HepG2 (cell line): ENCODE measurements at regions not wholly inside any gene's neighbourhood (a gene's known extent, or its start where the extent isn't known, plus 50 kb on each side); places are given as distances from the start of the nearest gene placed in this dataset.
A peak's percentile ranks its signal among the peaks of the same experiment; 100 is the strongest.

Experiments used
- CREM ChIP-seq, 2 experiments: sonication (generic) in 1 of 2; formaldehyde crosslinking in 1 of 2; IDR thresholded peaks; 2 replicates each; pipeline versions ENCODE4 v1.4.0 to v1.6.1; 2016 to 2020; ENCODE audit warnings: antibody characterized with exemption in 1 of 2, mild to moderate bottlenecking in 1 of 2, missing genetic modification reagents in 1 of 2
- EP300 ChIP-seq, 3 experiments: sonication (generic) in 1 of 3; formaldehyde crosslinking in 1 of 3; IDR thresholded peaks; 2 replicates each; pipeline versions ENCODE4 v1.5.1 to v1.6.1; 2011 to 2020; ENCODE audit warnings: low read depth in 2 of 3, low read length in 2 of 3, borderline replicate concordance in 1 of 3, improper control_type of control experiment in 1 of 3, mild to moderate bottlenecking in 1 of 3, missing genetic modification reagents in 1 of 3, moderate library complexity in 1 of 3
- HNF1B ChIP-seq: sonication (generic); formaldehyde crosslinking; IDR thresholded peaks from 2 replicates; pipeline ENCODE4 v1.5.1; 2020; ENCODE audit warnings: mild to moderate bottlenecking, moderate library complexity, missing genetic modification reagents
- HNF4G ChIP-seq, 2 experiments: sonication (generic) in 1 of 2; formaldehyde crosslinking in 1 of 2; IDR thresholded peaks; 2 replicates each; pipeline versions ENCODE4 v1.4.0 to v1.6.1; 2011 to 2020; ENCODE audit warnings: borderline replicate concordance in 2 of 2, low read depth in 2 of 2, mild to moderate bottlenecking in 2 of 2, low read length in 1 of 2, missing genetic modification reagents in 1 of 2, moderate library complexity in 1 of 2
- HOXA3 ChIP-seq: sonication (generic); formaldehyde crosslinking; IDR thresholded peaks from 2 replicates; pipeline ENCODE4 v1.5.0; 2020; ENCODE audit warnings: missing genetic modification reagents
- MEF2D ChIP-seq: sonication (generic); formaldehyde crosslinking; IDR thresholded peaks from 2 replicates; pipeline ENCODE4 v1.5.1; 2020; ENCODE audit warnings: mild to moderate bottlenecking, missing genetic modification reagents
- PHF20 ChIP-seq: sonication (generic); formaldehyde crosslinking; IDR thresholded peaks from 2 replicates; pipeline ENCODE4 v1.5.0; 2020; ENCODE audit warnings: mild to moderate bottlenecking, missing genetic modification reagents
- REST ChIP-seq, 2 experiments: IDR thresholded peaks; 2 replicates each; pipeline ENCODE4 v1.6.1; 2011 to 2012; ENCODE audit warnings: low read length in 2 of 2, borderline replicate concordance in 1 of 2, low read depth in 1 of 2, mild to moderate bottlenecking in 1 of 2, moderate library complexity in 1 of 2
- RFX1 ChIP-seq: fragments of 450-650 bp; IDR thresholded peaks from 2 replicates; pipeline ENCODE4 v1.6.1; 2017
- SOX6 ChIP-seq, 2 experiments: fragments of 450-650 bp in 1 of 2; sonication (generic) in 1 of 2; formaldehyde crosslinking in 1 of 2; IDR thresholded peaks; 2 replicates each; pipeline versions ENCODE4 v1.4.0 to v1.6.1; 2017 to 2020; ENCODE audit warnings: antibody characterized with exemption in 1 of 2, mild to moderate bottlenecking in 1 of 2, missing genetic modification reagents in 1 of 2
- ZNF224 ChIP-seq: sonication (generic); formaldehyde crosslinking; IDR thresholded peaks from 2 replicates; pipeline ENCODE4 v1.5.0; 2020; ENCODE audit warnings: mild to moderate bottlenecking, missing genetic modification reagents
- ZNF264 ChIP-seq: sonication (generic); formaldehyde crosslinking; IDR thresholded peaks from 2 replicates; pipeline ENCODE4 v1.4.0; 2020; ENCODE audit warnings: missing genetic modification reagents
- ZNF7 ChIP-seq: IDR thresholded peaks from 2 replicates; pipeline ENCODE4 v1.6.1; 2016; ENCODE audit warnings: missing biosample characterization, missing genetic modification reagents
- ZNF839 ChIP-seq: sonication (generic); formaldehyde crosslinking; IDR thresholded peaks from 2 replicates; pipeline ENCODE4 v1.4.0; 2020; ENCODE audit warnings: missing genetic modification reagents, mild to moderate bottlenecking, borderline replicate concordance
- TF ChIP-seq, protein P1 (sequence below): sonication (generic); formaldehyde crosslinking; IDR thresholded peaks from 2 replicates; pipeline ENCODE4 v1.4.0; 2020; ENCODE audit warnings: missing genetic modification reagents
- TF ChIP-seq, protein P2 (sequence below): sonication (generic); formaldehyde crosslinking; conservative IDR thresholded peaks from 2 replicates; pipeline ENCODE4 v1.8.1; 2023; ENCODE audit warnings: missing genetic modification reagents
- TF ChIP-seq, protein P3 (sequence below): sonication (generic); formaldehyde crosslinking; IDR thresholded peaks from 2 replicates; pipeline ENCODE4 v1.5.0; 2020; ENCODE audit warnings: mild to moderate bottlenecking, missing genetic modification reagents

DNA sequence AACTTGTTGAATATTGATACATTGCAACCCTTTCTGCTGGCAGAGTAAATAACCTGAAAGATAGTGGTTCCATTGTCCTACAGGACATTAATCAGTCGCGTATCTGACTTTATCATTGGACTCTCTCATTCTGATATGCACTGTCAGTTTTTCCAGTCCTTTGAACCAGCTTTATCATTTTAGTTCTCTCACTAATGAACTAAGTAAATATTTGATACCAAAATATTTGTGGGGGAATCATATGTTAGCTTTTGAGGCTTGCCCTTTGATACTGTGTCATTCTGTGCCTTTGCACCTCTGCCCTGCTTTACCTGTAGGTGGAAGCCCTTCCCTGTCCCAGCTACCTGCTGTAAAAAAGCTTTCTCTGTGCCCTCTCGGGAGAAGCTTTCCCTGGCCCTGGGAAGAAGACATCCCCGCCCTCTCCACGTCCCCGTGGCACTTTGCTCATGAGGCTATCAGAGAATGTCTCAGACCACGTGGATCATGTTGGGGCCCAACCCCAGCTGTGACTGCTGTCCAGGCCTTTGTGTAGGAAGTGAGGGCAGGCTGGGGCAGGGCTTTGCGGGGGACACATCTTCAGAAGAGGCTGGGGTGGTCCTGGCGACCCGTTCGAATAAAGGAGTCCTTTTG, 117.8 kb upstream of the NXT1 start (continued):
- peak; percentile 80; the same call in 1 of the 2 replicates for TF ChIP-seq ZNF839 (CRISPR knock-in tag)
- TF ChIP-seq, protein P1, sequence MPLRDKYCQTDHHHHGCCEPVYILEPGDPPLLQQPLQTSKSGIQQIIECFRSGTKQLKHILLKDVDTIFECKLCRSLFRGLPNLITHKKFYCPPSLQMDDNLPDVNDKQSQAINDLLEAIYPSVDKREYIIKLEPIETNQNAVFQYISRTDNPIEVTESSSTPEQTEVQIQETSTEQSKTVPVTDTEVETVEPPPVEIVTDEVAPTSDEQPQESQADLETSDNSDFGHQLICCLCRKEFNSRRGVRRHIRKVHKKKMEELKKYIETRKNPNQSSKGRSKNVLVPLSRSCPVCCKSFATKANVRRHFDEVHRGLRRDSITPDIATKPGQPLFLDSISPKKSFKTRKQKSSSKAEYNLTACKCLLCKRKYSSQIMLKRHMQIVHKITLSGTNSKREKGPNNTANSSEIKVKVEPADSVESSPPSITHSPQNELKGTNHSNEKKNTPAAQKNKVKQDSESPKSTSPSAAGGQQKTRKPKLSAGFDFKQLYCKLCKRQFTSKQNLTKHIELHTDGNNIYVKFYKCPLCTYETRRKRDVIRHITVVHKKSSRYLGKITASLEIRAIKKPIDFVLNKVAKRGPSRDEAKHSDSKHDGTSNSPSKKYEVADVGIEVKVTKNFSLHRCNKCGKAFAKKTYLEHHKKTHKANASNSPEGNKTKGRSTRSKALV (CRISPR knock-in tag) = no peak
- TF ChIP-seq HOXA3 (CRISPR knock-in tag) = no peak
- no peak for TF ChIP-seq PHF20
- TF ChIP-seq HNF4G (IDR thresholded peaks at IDR 0.05; ENCODE audit: borderline replicate concordance, low read depth, low read length) = 0 out of 2 replicates have a peak, but pooled peaks have one; percentile 7
- TF ChIP-seq HNF4G (CRISPR knock-in tag; IDR thresholded peaks at IDR 0.05; ENCODE audit: borderline replicate concordance, low read depth) = no peak
- TF ChIP-seq CREM (IDR thresholded peaks at IDR 0.05) = peak; percentile 71; the same call in 1 of the 2 replicates
- no peak for TF ChIP-seq CREM (CRISPR knock-in tag; IDR thresholded peaks at IDR 0.05)
- TF ChIP-seq HNF1B (CRISPR knock-in tag) = no peak
- no peak for TF ChIP-seq ZNF224 (CRISPR knock-in tag)
- TF ChIP-seq ZNF7 (CRISPR knock-in tag) = no peak
- TF ChIP-seq ZNF264 (CRISPR knock-in tag) = no peak
- TF ChIP-seq EP300 (IDR thresholded peaks at IDR 0.05; ENCODE audit: low read depth in 2 of 2, low read length in 2 of 2) = peak in 1 of 2 experiments; percentile 53; a peak in 1 of 4 replicates
- TF ChIP-seq EP300 (CRISPR knock-in tag; IDR thresholded peaks at IDR 0.05; ENCODE audit: borderline replicate concordance) = no peak
- TF ChIP-seq REST (IDR thresholded peaks at IDR 0.05; ENCODE audit: borderline replicate concordance in 1 of 2, low read depth in 1 of 2, low read length in 2 of 2) = no peak
- TF ChIP-seq RFX1 = no peak
- no peak for TF ChIP-seq SOX6 (IDR thresholded peaks at IDR 0.05)
- peak; percentile 66; the same call in 1 of the 2 replicates for TF ChIP-seq SOX6 (CRISPR knock-in tag; IDR thresholded peaks at IDR 0.05)
- TF ChIP-seq MEF2D (CRISPR knock-in tag) = no peak
- TF ChIP-seq, protein P2, sequence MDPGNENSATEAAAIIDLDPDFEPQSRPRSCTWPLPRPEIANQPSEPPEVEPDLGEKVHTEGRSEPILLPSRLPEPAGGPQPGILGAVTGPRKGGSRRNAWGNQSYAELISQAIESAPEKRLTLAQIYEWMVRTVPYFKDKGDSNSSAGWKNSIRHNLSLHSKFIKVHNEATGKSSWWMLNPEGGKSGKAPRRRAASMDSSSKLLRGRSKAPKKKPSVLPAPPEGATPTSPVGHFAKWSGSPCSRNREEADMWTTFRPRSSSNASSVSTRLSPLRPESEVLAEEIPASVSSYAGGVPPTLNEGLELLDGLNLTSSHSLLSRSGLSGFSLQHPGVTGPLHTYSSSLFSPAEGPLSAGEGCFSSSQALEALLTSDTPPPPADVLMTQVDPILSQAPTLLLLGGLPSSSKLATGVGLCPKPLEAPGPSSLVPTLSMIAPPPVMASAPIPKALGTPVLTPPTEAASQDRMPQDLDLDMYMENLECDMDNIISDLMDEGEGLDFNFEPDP = no peak
- TF ChIP-seq, protein P3, sequence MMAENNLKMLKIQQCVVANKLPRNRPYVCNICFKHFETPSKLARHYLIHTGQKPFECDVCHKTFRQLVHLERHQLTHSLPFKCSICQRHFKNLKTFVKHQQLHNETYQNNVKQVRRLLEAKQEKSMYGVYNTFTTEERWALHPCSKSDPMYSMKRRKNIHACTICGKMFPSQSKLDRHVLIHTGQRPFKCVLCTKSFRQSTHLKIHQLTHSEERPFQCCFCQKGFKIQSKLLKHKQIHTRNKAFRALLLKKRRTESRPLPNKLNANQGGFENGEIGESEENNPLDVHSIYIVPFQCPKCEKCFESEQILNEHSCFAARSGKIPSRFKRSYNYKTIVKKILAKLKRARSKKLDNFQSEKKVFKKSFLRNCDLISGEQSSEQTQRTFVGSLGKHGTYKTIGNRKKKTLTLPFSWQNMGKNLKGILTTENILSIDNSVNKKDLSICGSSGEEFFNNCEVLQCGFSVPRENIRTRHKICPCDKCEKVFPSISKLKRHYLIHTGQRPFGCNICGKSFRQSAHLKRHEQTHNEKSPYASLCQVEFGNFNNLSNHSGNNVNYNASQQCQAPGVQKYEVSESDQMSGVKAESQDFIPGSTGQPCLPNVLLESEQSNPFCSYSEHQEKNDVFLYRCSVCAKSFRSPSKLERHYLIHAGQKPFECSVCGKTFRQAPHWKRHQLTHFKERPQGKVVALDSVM (CRISPR knock-in tag) = no peak
